ENCODE measurements at regions not wholly inside any gene's neighbourhood (a gene's known extent, or its start where the extent isn't known, plus 50 kb on each side); places are given as distances from the start of the nearest gene placed in this dataset.

DNA sequence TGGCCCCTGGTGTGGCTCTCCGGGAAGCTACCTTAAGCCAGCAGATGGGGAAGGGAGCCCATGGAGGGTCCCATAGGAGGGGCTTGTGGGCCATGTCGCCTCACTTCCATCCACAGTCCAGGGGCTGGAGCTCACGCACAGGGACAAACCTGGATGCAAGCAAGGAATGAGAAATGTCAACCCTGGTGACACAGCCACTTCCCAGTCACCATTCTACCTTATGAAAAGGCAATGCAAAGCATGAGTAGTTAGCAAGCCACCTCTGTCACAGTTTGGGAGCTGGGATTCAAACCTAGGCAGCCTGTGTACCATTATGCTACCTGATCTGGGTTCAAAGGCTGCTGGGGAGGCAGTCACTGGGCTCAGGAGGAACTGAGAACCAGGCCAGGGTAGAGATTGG is 170.0 kb upstream of the KLHL29 start:
- TF ChIP-seq, protein P1, sequence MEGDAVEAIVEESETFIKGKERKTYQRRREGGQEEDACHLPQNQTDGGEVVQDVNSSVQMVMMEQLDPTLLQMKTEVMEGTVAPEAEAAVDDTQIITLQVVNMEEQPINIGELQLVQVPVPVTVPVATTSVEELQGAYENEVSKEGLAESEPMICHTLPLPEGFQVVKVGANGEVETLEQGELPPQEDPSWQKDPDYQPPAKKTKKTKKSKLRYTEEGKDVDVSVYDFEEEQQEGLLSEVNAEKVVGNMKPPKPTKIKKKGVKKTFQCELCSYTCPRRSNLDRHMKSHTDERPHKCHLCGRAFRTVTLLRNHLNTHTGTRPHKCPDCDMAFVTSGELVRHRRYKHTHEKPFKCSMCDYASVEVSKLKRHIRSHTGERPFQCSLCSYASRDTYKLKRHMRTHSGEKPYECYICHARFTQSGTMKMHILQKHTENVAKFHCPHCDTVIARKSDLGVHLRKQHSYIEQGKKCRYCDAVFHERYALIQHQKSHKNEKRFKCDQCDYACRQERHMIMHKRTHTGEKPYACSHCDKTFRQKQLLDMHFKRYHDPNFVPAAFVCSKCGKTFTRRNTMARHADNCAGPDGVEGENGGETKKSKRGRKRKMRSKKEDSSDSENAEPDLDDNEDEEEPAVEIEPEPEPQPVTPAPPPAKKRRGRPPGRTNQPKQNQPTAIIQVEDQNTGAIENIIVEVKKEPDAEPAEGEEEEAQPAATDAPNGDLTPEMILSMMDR (IDR thresholded peaks at IDR 0.05; ENCODE audit: insufficient read depth, low read length, poor library complexity, severe bottlenecking), result no peak
- no peak for TF ChIP-seq EZH2phosphoT487 (conservative IDR thresholded peaks at IDR 0.05; ENCODE audit: low read length)
